ENCODE measurements at regions not wholly inside any gene's neighbourhood (a gene's known extent, or its start where the extent isn't known, plus 50 kb on each side); places are given as distances from the start of the nearest gene placed in this dataset.
"Not testable (repeated sequence)": the region's sequence is repeated elsewhere in the genome, so short reads cannot be mapped to it uniquely, and the experiment has no call there.

DNA sequence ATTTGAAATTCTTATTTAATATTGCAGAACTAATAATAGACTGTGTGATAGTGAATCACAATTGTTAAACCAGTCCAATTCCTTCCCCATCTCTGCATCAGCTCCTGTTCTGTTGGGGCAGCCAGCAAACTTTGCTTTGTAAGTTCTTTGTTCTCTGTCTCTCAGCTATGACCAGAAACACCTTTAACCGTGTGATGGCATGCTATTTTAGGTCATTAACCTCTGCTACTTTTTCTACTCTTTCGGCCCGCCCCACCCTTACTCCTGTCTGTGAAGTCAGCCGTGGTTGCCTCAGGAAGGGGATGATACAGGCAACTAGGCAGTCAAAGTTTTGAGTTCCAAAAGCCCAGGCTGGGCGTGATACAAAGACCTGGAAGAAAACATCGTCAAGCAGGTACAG lies 51.3 kb upstream of the EGFL6 start:
- DNase-seq, result no peak

DNA sequence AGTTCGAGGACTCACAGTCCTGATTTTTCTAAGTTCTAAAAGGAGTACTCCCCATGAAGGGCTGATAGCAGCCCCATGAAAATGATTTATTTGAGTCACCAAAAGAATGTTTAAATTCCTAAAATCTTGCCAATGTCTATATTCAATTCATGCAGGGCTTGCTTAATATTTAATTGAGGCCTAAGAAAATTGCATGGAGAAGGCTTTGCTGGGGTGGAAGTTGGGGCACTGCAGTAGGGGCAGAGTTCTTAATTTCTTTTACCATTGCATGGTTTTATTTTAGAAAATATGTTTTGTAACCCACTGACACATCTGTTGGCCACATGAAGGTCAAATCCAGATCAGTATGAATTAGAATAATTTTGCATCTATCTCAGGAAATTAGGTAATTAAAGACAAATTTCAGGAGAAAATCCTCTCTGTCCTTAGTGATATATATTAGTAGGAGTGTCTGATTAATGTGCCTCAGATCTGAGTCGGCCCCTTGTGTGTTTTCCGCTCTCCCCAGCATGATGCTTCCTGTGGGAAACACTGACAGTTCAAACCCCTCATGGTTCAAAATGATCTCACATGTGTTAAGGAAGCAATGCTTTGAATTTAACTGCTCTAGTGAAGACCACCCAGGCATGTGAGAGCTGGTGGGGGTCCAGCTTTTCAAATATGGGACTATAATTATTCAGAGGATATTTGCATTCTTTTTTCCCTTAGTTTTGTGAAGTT lies 54.0 kb upstream of the EGFL6 start:
- DNase-seq, result no peak

DNA sequence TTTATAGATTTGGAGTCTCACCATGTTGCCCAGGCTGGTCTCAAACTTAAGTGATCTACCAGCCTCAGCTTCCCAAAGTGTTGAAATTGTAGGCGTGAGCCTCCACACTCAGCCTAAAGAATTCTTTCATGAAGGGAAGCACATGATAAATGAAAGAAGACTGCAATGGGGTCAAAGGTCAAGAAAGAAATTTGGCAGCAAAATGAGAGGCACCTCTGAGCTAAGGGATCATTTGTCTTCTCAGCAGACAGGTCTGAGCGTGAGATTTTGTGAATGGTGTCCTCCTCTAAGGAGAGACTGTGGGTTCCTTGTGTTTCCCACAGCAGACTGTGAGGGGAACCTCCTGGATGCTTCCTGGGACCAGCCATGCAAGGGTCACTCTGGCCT lies 57.5 kb upstream of the EGFL6 start:
- DNase-seq, result no peak

DNA sequence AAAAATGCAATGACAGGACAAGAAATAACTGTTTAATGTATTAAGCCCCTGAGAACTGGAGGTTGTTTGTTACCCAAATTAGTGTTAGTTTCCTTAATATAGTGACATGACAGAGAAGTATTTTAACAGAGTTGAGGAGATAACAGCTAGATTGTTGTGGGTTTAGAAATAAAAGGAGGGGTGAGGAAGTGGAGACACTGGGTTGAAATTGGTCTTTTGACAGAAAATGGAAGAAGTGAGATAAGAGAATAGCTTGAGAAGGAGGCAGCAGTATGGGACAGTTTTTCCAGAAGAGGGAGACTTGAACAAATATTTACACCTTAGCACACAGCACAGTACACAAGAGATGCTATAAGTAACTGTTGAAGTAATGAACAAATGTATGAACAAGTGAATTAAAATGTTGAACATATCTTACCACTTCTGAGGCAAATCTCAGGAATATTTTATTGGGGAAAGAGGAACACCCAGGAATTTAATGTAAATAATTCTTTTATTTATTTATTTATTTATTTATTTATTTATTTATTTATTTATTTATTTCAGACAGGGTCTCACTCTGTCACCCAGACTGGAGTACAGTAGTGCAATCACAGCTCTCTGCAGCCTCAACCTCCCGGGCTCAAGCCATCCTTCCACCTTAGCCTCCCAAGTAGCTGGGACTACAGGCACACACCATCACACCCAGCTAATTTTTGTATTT lies 58.0 kb upstream of the EGFL6 start:
- DNase-seq, result no peak

DNA sequence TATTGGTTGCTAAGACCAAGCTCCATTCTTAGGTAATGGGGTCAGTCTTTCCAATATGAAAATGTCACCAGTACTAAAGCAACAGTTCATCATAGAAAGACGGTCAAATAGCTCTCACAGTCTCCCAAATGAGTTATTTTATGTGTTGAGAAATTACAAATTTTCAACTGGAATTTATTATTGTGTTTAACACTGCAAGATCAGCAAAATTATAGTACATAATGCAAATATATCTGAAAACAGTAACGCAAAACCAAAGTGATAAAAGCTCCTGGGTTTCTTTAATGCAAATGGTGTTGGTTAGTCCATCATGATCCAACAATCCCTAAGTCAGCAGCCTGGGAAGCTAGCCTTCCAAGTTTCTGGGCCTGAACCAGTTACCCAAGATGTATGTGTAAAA lies 61.5 kb upstream of the EGFL6 start:
- no peak for DNase-seq

DNA sequence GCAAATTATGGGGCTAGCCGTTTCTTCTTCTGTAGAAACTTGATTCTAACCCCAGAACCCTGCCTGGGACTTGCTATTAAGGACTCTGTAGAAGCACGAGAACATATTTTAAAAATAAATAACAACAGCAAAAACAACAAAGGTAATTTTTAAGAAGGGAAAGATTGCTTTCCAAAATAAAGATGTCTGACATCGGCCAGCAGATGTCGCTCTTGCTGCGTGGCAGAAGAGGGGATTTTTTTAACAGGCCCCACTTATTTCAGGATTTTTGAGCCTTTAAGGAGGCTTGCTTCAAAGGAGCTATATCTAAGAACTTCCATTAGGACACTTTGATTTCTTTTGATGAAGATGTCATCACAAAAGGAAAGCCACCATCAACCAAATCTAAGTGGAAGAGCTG lies 62.8 kb upstream of the EGFL6 start:
- peak; percentile 38 to 58 for DNase-seq

DNA sequence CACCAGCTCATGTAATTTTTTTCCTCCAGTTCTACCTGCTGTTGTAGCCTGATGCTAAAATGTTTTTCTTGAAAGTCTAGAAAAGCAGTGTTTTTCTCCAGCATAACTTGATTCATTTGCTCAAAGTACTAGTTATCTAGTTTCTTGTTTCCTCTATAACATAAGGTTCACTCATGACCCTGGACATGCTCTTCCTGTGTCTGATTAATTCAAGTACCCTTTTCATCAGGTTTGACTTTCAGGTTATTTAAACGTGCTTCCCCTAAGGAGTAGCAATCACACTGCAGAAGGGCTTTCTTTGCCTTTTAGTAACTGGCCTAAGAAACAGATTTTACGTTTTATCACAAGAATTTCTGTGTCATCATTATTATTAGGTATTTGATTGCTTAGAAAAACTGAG lies 66.8 kb upstream of the EGFL6 start:
- no peak for DNase-seq

DNA sequence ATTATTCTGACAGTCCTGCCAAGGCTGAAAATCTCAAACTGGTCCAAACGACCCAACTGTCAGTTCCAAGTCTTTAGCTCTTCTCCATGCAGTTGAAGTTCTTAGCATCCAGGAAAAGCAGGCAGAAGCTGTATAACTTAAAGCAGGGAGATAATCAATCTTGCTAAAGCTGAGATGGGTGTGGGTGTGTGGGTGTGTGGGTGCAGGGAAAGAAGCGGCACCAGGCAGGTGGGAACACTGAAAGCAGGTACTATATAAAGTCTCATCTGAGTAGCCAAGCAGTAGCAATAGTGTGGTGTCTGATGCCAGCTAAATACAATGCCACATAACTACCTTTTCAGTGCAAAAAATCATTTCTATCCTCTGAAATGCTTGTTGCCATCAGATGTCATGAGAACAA lies 69.7 kb upstream of the EGFL6 start:
- no peak for DNase-seq

DNA sequence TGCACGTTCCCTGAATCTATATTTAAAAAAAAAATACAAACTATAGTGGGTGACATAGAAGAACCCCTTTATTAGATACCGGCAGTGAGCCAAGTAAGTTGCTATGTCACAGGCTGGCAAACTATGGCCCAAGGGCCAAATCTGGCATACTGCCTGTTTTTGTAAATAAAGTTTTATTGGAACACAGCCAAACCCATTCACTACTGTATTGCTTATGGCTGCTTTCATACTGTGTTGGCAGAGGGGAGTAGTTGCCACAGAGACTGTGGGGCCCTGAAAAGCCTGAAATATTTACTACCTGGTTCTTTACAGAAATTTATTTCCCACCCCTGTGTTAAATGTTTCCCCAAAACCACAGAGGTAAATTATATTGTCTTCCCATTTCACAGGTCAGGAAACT lies 71.2 kb upstream of the EGFL6 start:
- DNase-seq, result no peak

DNA sequence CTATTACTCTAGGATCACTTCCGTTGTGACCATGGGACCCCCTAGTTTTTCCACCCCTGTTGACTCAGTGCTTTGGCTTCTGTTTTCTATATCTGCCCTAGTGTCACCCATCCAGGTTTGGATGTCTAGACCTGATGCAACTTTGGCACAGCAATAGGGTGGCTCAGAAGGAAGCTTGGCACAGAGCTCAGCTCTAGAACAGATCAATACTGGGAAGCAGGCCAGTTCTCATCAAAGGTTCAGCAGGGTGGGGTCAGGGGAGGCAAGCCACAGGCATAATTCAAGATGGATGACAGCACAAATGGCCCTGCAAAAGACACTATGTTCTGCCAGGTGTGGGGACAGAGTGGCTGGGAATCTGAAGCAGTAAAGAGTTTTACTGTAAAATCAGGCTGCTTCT lies 74.2 kb upstream of the EGFL6 start:
- DNase-seq, result no peak

DNA sequence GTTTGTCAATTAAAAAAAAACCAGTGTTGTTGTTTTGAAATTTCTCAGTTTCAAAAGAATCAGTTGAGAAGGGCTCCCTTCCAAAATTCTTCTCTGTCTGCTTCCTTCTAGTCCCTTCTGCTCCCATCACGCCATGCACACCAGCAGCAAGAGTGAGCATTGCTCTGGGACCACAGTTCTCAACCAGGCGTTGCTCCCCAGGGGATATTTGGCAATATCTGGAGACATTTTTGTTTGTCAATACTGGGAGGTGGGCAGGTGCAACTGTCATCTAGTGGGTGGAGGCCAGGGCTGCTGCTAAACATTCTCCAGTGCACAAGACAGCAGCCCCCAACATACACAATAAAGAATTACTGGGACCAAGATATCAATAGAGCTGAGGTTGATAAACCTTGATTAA lies 74.8 kb upstream of the EGFL6 start:
- DNase-seq, result no peak

DNA sequence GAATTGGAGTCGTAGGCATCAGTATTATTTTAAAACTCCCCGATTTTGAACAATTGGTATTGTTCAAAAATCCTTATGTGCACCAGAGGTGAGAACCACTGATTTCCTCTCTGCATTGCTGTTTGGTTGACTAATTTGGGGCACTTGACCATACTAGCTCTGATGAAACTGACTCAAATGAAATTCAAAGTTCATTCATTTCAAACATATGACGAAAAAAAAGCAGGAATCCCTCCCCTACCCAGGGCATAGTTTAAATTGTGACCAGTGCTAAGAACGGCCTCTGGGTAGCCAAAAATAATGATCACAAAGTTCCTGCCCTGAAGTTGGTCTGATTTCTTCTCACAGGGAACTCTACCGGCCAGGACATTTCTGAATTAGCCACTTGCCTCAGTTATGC lies 75.7 kb upstream of the EGFL6 start:
- DNase-seq, result no peak

DNA sequence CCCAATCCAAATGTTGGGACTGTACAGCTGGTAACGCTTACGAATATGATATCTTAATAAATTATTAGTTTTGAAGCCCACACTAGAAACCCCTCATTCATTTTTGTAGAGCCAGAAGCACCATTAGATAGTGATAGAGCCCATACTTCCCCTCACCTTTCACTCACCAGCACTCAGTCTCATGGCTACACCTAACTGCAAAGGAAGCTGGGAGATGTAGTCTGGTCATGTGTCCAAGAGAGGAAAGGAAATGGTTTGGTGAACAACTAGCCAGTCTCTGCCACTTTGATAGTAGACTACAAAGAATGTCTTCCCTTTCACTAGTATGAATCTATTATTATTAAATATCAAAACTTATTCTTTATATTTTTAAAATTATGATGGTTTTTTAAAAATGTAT lies 77.1 kb upstream of the EGFL6 start:
- no peak for DNase-seq

DNA sequence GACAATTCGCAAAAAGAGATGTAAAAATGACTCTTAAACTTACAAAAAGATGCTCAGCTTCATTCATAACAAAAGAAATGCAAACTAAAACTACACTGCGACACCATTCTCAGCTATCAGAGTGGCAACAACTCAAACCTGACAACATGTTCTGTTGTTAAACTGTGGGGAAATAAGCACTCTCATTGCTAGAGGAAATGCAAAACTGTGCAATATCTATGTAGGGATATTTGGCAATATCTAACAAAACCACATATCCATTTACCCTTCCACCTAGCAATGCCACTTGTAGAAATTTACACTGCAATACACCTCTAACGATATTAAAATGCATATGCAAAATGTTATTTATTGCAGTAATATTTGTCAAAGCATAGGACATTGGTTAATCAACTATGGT lies 78.3 kb upstream of the EGFL6 start:
- no peak for DNase-seq

DNA sequence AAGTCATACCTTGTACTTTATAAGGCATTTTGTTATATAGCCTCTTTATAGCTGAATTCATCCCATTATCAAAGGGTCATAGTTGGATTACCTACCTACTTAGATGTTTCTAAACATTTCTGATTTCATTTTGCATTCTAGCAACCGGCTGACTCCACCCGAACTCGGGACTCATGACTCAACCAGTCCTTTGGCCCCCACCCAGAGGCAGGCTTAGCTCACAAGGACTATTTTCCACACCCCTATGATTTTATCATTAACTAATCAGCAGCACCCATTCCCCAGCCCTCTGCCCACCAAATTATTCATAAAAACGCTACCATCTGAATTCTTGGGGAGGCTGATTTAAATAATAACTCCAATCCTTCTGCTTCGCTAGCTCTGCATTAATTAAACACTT lies 79.9 kb upstream of the EGFL6 start:
- no peak for DNase-seq

DNA sequence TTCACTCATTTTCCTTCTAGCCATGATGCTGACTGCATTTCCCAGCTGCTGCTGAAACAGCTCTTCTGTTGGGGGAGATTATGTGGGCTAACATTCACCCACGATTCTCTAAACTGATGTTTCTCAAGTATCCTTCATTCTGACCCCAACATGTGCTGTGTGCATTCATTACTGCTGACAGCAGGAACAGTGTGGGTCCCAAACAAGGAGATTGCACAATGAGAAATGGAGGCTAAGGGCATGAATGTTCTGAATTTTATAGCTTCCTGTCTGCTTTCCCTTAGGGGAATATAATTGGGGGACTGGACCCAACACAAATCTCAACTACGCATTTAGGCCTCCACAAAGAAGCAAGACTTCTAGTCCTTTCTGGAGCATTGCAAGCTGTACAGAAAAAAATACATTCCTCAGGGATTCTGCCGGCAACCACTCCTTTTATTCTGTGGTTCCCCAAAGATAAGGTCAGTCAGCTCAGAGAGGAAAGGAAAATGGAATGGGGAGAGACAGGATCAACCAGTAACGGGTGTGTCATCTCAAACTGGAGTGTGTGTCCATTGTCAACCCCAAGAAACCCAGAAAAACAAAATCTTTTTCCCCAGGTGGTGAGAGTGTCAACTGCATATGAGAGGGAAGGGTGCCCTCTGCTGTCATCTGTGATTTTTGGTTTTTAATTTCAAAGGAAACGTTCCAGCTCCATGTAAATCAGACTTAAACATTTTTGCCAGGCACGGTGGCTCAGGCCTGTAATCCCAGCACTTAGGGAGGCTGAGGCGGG lies 81.5 kb upstream of the EGFL6 start:
- peak; percentile 36 to 55 for DNase-seq

DNA sequence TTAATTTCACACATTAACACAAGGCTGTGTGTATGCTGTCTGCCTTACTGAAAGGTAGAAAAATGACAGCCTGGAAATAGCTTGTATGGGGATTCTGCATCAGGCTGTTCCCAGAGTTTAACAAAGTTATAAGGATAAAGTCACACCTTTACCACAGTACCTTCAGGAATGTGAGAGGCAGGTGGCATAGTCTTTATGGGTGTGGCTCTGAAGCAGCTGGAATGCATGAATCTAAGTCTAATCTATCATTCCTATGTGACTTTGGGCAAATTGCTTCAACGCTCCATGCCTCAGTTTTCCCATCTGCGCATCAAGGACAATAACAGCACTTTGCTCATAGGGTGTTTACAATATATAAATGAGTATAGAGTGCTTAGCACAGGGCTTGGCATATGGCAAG lies 84.2 kb upstream of the EGFL6 start:
- DNase-seq, result no peak

DNA sequence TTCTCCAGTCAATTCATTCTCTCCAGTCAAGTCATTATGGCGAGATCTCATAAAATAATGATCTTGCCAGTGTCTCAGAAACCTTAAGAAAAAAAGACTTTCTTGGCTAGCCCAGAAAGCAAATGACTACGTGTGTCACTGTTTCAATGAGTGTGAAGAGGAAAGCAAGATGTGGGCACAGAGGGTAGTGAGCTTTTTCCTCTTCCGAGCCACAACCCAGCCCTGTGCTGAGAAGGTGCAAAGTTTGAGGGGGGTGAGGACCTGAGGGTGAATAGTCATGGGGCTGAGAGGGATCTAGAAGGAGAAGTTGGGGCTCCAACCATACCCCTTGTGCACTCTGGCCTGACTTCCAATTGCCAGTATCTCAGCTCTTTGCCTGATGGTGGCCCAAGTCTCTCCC lies 85.6 kb upstream of the EGFL6 start:
- no peak for DNase-seq

DNA sequence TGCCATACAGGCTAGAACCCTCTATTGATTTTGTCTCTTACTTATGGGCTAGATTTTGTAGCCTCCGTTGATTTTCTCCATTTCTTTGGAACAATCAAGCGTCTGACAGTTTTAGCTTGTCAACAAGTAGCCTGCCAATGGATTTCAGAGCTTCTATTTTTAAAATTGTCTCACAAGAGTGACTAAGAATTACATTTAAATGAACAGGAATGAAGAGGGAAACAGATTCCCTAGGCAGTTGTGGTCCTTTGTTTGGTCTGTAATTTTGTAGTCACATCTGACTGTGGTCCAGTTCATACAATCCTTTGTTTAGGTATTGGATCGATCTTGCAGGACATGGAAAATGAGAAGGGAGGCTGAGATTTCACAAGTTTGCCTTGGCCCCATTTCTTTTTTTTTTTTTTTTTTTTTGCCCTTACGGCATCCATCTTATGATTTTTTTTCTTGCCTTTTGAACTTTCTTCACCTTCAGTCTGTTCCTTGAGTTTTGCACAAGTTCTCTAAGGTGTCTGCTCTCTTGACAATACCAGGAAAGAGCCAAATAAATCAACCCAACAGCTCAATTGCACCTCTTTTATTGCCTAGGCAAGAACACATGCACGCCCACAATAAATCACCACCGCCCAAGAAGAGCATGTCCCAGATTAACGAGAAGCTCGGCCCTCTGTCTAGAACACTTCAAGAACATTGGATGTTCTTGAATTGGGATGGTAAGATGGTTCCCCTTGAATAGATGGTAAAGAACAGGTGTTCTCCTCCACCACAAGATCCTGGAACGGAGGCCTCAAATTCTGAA lies 86.5 kb upstream of the EGFL6 start:
- no peak for DNase-seq

DNA sequence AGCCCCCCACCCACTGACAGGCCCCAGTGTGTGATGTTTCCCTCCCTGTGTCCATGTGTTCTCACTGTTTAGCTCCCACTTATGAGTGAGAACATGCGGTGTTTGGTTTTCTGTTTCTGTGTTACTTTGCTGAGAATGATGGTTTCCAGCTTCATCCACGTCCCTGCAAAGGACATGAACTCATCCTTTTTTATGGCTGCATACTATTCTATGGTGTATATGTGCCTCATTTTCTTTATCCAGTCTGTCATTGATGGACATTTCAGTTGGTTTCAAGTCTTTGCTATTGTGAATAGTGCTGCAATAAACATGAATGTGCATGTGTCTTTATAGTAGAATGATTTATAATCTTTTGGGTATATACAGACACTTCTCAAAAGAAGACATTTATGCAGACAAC lies 88.6 kb upstream of the EGFL6 start:
- not testable (repeated sequence) for DNase-seq

DNA sequence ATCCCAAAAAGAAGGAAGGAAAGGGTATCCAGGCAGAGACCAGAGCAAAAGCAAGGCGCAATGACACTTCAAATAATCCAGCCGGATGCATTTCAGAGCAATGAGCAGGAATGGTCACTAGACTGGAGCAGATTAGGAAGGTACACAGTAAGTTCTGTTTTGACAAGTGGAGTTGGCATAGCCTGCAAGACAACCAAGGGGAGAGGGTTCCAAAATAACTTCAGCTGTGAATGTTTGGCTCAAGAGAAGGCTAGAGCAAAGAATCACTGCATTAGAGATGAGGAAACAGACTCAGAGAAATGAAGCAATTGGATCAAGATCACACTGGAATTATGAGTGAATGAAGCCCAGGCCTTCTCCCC lies 90.0 kb upstream of the EGFL6 start:
- DNase-seq, result no peak

DNA sequence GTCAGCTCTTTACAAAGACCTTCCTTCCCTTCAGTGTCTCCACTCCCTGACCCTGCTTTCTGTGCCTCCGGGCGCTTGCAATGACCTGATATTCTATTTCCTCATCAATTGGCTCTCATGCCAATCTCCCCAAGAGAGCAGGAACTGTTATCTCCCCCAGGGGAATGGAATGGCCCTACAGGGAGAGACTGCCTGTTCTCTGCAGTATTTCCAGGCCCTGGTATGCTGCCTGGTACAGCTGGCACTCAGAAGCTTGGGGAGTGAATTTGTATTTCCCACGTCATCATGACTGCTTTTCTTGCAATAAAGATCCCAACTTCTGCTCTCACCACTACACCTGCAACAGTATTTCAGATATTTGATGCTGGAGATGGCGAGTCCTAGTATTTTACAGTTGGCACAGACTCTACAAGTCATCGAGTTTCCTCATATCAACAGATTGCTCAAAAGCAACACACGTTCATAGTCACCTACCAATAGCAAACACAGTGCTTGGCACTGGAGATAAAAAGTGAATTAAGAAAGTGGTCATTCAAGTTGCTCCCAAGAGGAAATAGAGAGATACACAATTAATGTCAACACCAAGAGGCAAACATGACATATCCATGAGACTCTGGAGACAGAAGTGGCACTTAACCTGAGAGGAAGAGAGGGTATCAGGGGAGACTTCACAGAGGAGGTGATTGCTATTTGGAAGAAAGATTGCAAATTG lies 90.5 kb upstream of the EGFL6 start:
- no peak for DNase-seq

DNA sequence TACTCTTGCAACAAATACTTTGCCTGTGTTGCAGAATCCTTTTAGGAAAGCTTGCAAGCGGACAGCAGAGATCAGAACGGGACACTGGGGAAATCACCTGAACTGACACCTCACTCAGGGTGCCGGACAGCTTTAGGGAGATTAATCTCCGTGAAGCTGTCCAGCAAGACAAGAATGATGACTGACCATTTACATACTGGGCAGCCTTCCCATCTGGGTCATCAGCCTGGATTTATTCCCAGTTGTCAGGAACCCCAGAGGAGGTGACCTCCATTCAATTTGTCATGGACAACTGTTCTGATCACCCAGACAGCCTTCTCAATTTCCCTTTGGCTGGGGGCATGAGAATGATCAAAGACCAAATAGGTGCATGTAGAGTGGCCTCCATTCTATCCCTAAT lies 93.0 kb upstream of the EGFL6 start:
- no peak for DNase-seq

All from activated CD4-positive, alpha-beta T cell treated with anti-CD3 and anti-CD28 coated beads for 4 hours (primary cell).